Liver (tissue), 3 donors: ENCODE measurements at regions not wholly inside any gene's neighbourhood (a gene's known extent, or its start where the extent isn't known, plus 50 kb on each side); places are given as distances from the start of the nearest gene placed in this dataset.

Source experiments
- CTCF ChIP-seq: fragments of 150-350 bp; IDR thresholded peaks from 2 replicates; pipeline ENCODE4 v1.5.1; 2017; ENCODE audit warnings: improper control_type of control experiment, low read depth, low read length; ENCODE audit not compliant: missing input control
- EGR1 ChIP-seq, 2 donors: IDR thresholded peaks; 2 replicates each; pipeline ENCODE4 v1.6.1; 2016 to 2018; ENCODE audit warnings: antibody characterized with exemption in 2 of 2, low read depth in 2 of 2
- GABPA ChIP-seq, 2 donors: IDR thresholded peaks in 1 of 2; conservative IDR thresholded peaks in 1 of 2; 2 replicates each; pipeline ENCODE4 v1.6.1; 2016; ENCODE audit warnings: antibody characterized with exemption in 2 of 2, mild to moderate bottlenecking in 1 of 2, moderate library complexity in 1 of 2
- JUND ChIP-seq, 2 donors: IDR thresholded peaks; 2 replicates each; pipeline ENCODE4 v1.6.1; 2016; ENCODE audit warnings: antibody characterized with exemption in 2 of 2
- TAF1 ChIP-seq: conservative IDR thresholded peaks from 2 replicates; pipeline ENCODE4 v1.6.1; 2016; ENCODE audit warnings: antibody characterized with exemption, mild to moderate bottlenecking
- TF ChIP-seq, protein P1 (sequence below): IDR thresholded peaks from 2 replicates; pipeline ENCODE4 v1.6.1; 2016; ENCODE audit warnings: antibody characterized with exemption
- donor health status: healthy.
- donor health status: healthy.

- TF ChIP-seq CTCF (no peak), GABPA (IDR thresholded peaks at IDR 0.05 in 1 of 2, conservative IDR thresholded peaks at IDR 0.05 in 1 of 2) (no peak), EGR1 (IDR thresholded peaks at IDR 0.05; ENCODE audit: low read depth in 2 of 2) (no peak), TAF1 (no peak), JUND (IDR thresholded peaks at IDR 0.05) (no peak)
- TF ChIP-seq, protein P1, sequence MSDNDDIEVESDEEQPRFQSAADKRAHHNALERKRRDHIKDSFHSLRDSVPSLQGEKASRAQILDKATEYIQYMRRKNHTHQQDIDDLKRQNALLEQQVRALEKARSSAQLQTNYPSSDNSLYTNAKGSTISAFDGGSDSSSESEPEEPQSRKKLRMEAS = no peak
Observed at GRCh38 chr1:219109424-219110018, 64.2 kb upstream of the LYPLAL1 start.
